ENCODE measurements at regions not wholly inside any gene's neighbourhood (a gene's known extent, or its start where the extent isn't known, plus 50 kb on each side); places are given as distances from the start of the nearest gene placed in this dataset.
"Not testable (repeated sequence)": the region's sequence is repeated elsewhere in the genome, so short reads cannot be mapped to it uniquely, and the experiment has no call there.

GRCh38 chr9:91512235-91512634, 88.6 kb upstream of the NFIL3 start:
- DNase-seq, result not testable (repeated sequence)

GRCh38 chr9:91503673-91504081, 80.0 kb upstream of the NFIL3 start:
- no peak for DNase-seq

- DNase-seq, result no peak
These were observed 79.5 kb upstream of the NFIL3 start for GRCh38 chr9:91502913-91503672.

- no peak for DNase-seq
These were observed 78.8 kb upstream of the NFIL3 start for GRCh38 chr9:91502475-91502874.

GRCh38 chr9:91500509-91501014, 76.9 kb upstream of the NFIL3 start:
- DNase-seq, result no peak

GRCh38 chr9:91496351-91496750, 72.7 kb upstream of the NFIL3 start:
- no peak for DNase-seq

GRCh38 chr9:91495450-91495849, 71.8 kb upstream of the NFIL3 start:
- DNase-seq, result no peak

GRCh38 chr9:91494751-91495150, 71.1 kb upstream of the NFIL3 start:
- DNase-seq, result no peak

- DNase-seq, result no peak
These were observed 68.6 kb upstream of the NFIL3 start for GRCh38 chr9:91492237-91492636.

- no peak for DNase-seq
These were observed 68.0 kb upstream of the NFIL3 start for GRCh38 chr9:91491624-91492023.

GRCh38 chr9:91489361-91489899, 65.8 kb upstream of the NFIL3 start:
- DNase-seq, result peak in 4 of 51 donors; percentile 18 to 29 (median 22)

GRCh38 chr9:91488341-91488740, 64.7 kb upstream of the NFIL3 start:
- DNase-seq, result no peak

- no peak for DNase-seq
These were observed 63.3 kb upstream of the NFIL3 start for GRCh38 chr9:91486699-91487497.

GRCh38 chr9:91485006-91485405, 61.4 kb upstream of the NFIL3 start:
- DNase-seq, result no peak

- no peak for DNase-seq
These were observed 60.2 kb upstream of the NFIL3 start for GRCh38 chr9:91483835-91484234.

- DNase-seq, result peak in 10 of 51 donors; percentile 4 to 57 (median 14)
These were observed 59.6 kb upstream of the NFIL3 start for GRCh38 chr9:91483189-91483691.

GRCh38 chr9:91481972-91482371, 58.3 kb upstream of the NFIL3 start:
- no peak for DNase-seq

- DNase-seq, result no peak
These were observed 53.5 kb upstream of the NFIL3 start for GRCh38 chr9:91477106-91477505.

GRCh38 chr9:91474656-91475055, 51.0 kb upstream of the NFIL3 start:
- no peak for DNase-seq
